ENCODE measurements at regions not wholly inside any gene's neighbourhood (a gene's known extent, or its start where the extent isn't known, plus 50 kb on each side); places are given as distances from the start of the nearest gene placed in this dataset.

DNA sequence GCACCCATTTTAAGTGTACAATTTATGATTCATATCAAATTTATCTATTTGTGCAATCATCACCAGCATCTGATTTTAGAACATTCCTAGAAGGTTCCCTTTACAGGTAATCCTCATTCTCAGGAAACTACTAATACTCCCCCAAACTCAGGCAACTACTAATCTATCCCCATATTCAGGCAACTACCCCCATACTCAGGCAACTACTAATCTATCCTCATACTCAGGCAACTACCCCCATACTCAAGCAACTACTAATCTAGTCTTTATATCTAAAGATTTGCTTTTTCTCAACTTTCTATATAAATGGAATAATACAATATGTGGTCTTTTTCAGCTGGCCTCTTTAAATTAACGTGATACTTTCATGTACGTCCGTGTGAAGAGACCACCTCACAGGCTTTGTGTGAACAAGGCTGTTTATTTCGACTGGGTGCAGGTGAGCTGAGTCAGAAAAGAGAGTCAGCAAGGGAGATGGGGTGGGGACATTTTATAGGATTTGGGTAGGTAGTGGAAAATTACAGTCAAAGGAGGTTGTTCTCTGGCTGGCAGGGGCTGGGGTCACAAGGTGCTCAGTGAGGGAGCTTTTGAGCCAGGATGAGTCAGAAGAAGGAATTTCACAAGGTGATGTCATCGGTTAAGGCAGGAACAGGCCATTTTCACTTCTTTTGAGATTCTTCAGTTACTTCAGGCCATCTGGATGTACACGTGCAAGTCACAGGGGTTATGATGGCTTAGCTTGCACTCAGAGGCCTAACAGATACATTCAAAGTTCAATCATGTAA is 1444.5 kb upstream of the CADM2 start:
- DNase-seq, result no peak

GRCh38 chr3:83515123-83515522 is 1443.7 kb upstream of the CADM2 start:
- DNase-seq, result no peak

GRCh38 chr3:83523470-83524073 is 1435.2 kb upstream of the CADM2 start:
- DNase-seq, result no peak

GRCh38 chr3:83524901-83525300 is 1433.9 kb upstream of the CADM2 start:
- no peak for DNase-seq

GRCh38 chr3:83559082-83559481 is 1399.7 kb upstream of the CADM2 start:
- DNase-seq, result no peak

- DNase-seq, result no peak
Measured at GRCh38 chr3:83567935-83568334, 1390.9 kb upstream of the CADM2 start.

DNA sequence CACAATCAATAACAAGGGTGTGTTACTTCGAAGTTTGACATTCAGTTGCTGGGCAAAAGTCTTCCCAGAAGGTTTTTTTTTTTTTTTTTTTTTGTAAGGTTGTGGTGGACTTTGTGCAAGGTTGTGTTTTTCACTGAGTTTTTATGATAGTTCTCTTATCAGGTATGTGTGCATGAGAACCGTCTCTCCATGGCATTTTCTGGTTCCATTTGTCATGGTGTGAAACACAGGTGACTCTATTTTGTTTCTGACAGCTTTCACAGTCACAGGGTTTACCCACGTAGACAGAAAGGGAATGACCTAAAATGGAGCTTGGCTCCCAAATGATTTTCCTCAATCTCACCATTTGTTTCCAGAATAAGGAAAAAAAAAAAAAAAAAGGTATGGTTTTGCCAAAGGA is 1377.2 kb upstream of the CADM2 start:
- no peak for DNase-seq

- no peak for DNase-seq
Measured at GRCh38 chr3:83601704-83602103, 1357.1 kb upstream of the CADM2 start.

GRCh38 chr3:83622526-83622925 is 1336.3 kb upstream of the CADM2 start:
- no peak for DNase-seq

- no peak for DNase-seq
Measured at GRCh38 chr3:83625261-83625660, 1333.5 kb upstream of the CADM2 start.

DNA sequence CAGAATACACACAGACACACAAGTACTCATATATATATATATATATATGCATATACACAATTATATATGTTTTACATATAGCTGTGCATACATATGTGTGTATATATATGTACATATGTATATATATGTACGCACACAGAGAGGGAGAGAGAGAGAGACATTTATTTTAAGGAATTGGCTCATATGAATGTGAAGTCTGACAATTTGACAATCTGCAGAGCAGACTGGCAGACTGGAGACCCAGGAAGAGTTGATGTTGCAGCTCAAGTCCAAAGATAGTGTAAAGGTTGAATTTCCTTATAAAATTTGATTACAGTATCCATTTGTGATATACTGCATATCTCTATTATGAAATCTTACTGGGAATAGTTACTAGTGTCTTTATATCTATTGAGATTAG is 1330.3 kb upstream of the CADM2 start:
- DNase-seq, result no peak

DNA sequence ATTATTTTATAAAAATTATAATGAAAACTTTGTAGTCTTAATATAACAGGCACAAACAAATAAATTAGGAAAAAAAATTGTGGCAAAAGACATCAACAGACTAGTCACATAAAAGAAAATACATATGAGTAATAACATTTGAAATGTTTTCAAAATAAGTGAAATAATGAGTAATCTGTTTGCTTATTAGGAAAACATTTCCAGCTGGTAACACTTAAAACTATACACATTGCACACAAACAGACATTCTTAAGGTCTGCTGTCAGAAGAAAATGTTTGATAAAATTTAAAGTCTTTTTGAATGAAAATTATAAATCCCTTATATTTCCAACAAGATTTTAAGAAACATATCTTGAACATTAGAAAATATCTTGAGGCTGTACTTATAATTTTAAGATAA is 1326.3 kb upstream of the CADM2 start:
- DNase-seq, result no peak

GRCh38 chr3:83633758-83634157 is 1325.0 kb upstream of the CADM2 start:
- DNase-seq, result no peak

DNA sequence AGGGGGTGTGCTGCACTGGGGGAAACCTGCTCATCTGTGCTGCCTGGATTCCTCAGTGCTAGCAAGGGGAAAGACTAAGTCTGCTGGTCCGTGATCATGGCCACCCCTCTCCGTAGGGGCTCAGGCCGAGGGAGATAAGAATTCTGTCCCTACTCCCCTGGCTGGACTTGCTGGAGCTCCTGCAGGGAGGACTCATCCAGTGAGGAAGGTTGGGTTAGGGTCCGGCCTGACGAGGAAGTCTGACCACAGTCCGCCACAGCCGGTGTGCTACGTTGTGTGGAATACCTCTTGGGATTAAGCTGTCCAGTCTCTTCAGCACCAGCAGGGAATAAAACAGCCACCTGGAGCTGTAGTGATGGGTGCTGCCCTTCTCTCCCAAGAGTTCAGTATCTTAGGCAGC is 1309.1 kb upstream of the CADM2 start:
- peak; percentile 57 for DNase-seq

- no peak for DNase-seq
Measured at GRCh38 chr3:83655083-83655482, 1303.7 kb upstream of the CADM2 start.

GRCh38 chr3:83662381-83662960 is 1296.3 kb upstream of the CADM2 start:
- no peak for DNase-seq

DNA sequence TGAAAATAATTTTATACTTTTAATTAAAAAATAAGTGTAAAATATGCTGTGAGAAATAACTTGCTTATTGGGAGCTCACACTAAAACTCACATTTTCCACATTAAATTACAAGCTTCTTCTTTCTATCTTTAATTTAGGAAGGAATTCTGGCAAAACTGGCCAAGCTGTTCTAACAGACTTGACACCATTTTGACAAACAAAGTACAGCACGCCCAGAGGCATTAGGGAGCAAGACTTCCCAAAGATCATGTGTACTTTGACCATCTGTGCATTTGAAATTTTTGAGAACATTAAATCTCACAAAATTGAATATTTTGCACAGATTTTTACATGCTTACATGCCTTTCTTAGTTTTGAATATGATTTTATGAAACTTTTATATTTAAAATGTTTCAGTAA is 1288.4 kb upstream of the CADM2 start:
- DNase-seq, result no peak

GRCh38 chr3:83683937-83684598 is 1274.7 kb upstream of the CADM2 start:
- DNase-seq, result no peak

DNA sequence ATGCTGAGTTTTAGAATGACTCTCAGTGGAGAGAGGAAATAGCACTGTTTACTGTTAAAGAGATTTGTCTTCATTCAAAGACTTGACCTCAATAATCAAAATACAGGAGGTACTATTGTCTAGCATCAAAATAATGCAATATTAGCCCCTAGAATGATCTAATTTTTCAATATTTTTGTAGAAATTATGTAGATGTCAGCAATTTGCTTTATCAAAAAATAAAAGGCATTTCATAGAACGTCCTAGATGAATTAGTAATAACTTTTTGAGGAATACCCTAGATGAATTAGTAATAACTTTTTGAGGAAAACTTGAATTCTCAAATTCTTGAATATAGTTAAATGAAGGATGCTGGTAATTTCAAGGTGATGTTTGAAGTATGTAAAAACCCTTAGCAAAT is 1252.1 kb upstream of the CADM2 start:
- no peak for DNase-seq

- no peak for DNase-seq
Measured at GRCh38 chr3:83715307-83715706, 1243.5 kb upstream of the CADM2 start.

GRCh38 chr3:83729576-83729975 is 1229.2 kb upstream of the CADM2 start:
- no peak for DNase-seq

DNA sequence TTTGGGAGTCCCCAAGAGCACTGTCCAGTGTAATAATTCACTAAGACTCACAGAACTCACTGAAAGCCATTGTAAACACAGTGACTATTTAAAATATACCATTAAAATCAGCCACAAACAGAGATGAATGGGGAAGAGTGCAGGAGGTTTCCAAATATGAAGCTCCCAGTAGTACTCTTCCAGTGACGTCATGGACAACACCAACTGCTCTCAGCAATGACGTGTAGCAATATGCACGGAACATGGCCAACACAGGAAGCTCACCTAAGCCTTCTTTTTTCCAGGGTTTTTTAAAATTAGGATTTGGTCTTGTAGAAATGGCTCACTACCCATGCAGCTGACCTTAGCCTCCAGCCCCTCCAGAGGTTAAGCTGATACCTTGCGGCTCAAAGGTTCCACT is 1224.1 kb upstream of the CADM2 start:
- DNase-seq, result no peak

DNA sequence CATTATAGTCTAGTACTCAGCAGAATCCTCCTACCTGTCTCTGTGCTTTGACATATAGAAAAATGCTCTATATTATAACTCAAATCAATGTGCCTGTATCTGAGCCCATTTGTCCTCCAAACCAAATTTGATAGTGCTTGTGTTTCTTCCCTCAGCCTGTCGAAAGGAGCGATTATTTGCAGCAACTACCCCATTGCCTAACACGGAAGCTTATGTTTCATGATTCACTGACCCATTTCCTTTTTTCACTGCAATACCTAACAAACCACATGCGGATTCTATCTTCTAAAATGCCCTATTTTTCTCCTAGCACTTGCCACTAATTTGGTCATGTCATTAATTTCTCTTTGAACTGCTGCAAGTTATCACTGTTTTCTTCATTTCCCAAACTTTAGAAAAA is 1220.6 kb upstream of the CADM2 start:
- no peak for DNase-seq

DNA sequence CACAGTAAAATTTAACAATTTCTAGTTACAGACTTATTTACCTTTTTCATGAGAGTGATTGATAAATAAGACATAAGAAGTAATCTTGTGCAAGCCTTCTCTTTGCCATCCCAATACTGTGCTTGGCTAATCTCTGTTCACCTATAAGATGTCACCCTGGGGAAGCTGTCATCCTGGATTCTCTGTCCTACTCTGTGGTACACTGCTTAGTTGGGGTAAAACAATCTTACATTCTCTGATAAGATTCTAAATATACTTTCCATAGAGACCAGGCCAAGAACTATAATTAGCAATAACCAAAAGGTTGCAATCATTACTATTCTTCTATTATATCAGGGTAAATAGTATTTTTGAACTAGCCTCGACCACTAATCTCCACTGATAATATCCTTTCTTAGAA is 1218.3 kb upstream of the CADM2 start:
- DNase-seq, result no peak
